Gastroesophageal sphincter (tissue), 3 donors: ENCODE measurements at regions not wholly inside any gene's neighbourhood (a gene's known extent, or its start where the extent isn't known, plus 50 kb on each side); places are given as distances from the start of the nearest gene placed in this dataset.

ENCODE experiments used
- POLR2AphosphoS5 ChIP-seq: sonication (generic); formaldehyde crosslinking; IDR thresholded peaks from one replicate; pipeline ENCODE4 v1.6.1; 2017; ENCODE audit warnings: antibody characterized with exemption
- TF ChIP-seq, protein P1 (sequence below), 4 experiments: fragments of 200-600 bp in 2 of 4; fragments of 450-650 bp in 2 of 4; sonication (generic) in 1 of 4; IDR thresholded peaks; one replicate each; pipeline ENCODE4 v1.5.1; 2017 to 2019; ENCODE audit warnings: antibody characterized with exemption in 4 of 4, mild to moderate bottlenecking in 2 of 4, moderate library complexity in 2 of 4

DNA sequence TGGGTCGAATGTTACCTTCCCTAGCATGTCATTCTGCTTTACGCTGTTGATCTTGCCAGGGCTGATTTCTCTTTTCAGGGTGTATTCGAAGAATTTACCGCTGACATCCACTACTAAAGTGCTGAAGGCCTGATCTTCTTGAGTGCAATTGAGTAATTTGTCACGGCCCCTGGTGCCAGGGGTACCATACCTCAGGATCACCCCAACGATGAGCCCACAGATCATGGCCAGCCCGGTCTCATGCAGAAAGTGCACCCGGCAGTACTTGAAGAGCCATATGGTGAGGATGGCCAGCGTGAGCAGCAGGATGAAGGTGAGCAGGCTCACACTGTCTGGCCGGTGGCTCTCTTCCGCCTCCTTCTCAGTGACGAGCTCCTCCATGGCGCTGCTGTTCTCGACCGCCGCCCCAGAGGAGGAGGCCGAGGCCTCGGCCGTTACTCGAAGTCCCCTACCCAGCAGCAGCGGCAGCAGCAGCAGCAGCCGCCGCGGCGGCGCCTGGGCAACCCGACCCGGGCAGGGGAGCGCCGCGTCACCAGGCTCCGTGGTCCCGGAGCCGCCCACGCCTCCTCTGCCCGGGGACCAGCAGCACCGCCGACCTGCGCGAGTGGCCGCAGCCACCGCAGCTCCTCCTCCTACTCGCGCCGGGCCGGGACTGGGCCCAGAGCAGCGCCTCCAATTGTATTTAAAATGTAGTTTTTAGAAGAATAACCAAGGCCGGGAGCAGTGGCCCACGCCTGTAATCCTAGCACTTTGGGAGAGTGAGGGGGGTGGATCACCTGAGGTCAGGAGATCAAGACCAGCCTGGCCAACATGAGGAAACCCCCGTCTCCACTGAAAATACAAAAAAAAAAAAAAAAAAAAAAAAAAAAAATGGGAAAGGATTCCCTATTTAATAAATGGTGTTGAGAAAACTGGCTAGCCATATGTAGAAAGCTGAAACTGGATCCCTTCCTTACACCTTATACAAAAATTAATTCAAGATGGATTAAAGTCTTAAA, 58.5 kb upstream of the TMPO start:
- TF ChIP-seq, protein P1, sequence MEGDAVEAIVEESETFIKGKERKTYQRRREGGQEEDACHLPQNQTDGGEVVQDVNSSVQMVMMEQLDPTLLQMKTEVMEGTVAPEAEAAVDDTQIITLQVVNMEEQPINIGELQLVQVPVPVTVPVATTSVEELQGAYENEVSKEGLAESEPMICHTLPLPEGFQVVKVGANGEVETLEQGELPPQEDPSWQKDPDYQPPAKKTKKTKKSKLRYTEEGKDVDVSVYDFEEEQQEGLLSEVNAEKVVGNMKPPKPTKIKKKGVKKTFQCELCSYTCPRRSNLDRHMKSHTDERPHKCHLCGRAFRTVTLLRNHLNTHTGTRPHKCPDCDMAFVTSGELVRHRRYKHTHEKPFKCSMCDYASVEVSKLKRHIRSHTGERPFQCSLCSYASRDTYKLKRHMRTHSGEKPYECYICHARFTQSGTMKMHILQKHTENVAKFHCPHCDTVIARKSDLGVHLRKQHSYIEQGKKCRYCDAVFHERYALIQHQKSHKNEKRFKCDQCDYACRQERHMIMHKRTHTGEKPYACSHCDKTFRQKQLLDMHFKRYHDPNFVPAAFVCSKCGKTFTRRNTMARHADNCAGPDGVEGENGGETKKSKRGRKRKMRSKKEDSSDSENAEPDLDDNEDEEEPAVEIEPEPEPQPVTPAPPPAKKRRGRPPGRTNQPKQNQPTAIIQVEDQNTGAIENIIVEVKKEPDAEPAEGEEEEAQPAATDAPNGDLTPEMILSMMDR (IDR thresholded peaks at IDR 0.05), result peak in 1 of 4 experiments; percentile 13
- no peak for TF ChIP-seq POLR2AphosphoS5
